ENCODE measurements at regions not wholly inside any gene's neighbourhood (a gene's known extent, or its start where the extent isn't known, plus 50 kb on each side); places are given as distances from the start of the nearest gene placed in this dataset.
"Not testable (repeated sequence)": the region's sequence is repeated elsewhere in the genome, so short reads cannot be mapped to it uniquely, and the experiment has no call there.

DNA sequence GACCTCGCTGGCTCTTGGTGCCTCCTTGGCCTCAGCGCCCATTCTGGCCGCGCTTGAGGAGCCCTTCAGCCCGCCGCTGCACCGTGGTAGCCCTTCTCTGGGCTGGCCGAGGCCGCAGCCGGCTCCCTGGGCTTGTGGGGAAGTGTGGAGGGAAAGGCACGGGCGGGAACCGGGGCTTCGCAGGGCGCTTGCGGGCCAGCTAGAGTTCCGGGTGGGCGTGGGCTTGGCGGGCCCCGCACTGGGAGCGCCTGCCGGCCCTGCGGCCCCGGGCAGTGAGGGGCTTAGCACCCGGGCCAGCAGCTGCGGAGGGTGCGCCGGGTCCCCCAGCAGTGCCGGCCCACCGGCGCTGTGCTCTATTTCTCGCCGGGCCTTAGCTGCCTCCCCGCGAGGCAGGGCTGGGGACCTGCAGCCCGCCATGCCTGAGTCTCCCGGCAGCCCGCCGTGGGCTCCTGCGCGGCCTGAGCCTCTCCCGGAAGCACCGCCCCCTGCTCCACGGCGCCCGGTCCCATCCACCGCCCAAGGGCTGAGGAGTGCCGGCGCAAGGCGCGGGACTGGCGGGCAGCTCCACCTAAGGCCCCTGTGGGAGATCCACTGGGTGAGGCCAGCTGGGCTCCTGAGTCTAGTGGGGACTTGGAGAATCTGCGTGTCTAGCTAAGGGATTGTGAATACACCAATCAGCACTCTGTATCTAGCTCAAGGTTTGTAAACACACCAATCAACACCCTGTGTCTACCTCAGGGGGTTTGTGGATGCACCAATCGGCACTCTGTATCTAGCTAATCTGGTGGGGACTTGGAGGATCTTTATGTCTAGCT is 141.1 kb downstream of the SLCO4C1 start:
- not testable (repeated sequence) for H4K8ac ChIP-seq (ENCODE audit: low read depth, low read length); H3K27me3 ChIP-seq (ENCODE audit: control insufficient read depth in 3 of 3, insufficient read depth in 3 of 3, low read depth in 1 of 3, low read length in 3 of 3); H3K18ac ChIP-seq (ENCODE audit: low read length); H4K91ac ChIP-seq (ENCODE audit: low read depth, low read length, poor library complexity); H3K4ac ChIP-seq (ENCODE audit: low read length); H2AK5ac ChIP-seq (ENCODE audit: low read depth, low read length); H3K4me1 ChIP-seq (ENCODE audit: control insufficient read depth in 2 of 2, insufficient read depth in 1 of 2, low read depth in 1 of 2, low read length in 2 of 2); H2BK5ac ChIP-seq (ENCODE audit: low read length); H3K9ac ChIP-seq (ENCODE audit: low read depth, low read length, poor library complexity); H3K4me2 ChIP-seq (ENCODE audit: insufficient read depth, low read length, poor library complexity, severe bottlenecking); H2BK15ac ChIP-seq (ENCODE audit: low read length); H3K4me3 ChIP-seq (ENCODE audit: low read length in 2 of 2); H3K36me3 ChIP-seq (replicated peaks in 1 of 2; ENCODE audit: control insufficient read depth in 2 of 2, insufficient read depth in 2 of 2, low read length in 2 of 2); DNase-seq (ENCODE audit: low spot score); H2BK12ac ChIP-seq (ENCODE audit: low read length); H3K79me1 ChIP-seq (ENCODE audit: low read depth, low read length); H3K27ac ChIP-seq (replicated peaks; ENCODE audit: low read length); H3K9me3 ChIP-seq (replicated peaks in 1 of 2; ENCODE audit: control insufficient read depth in 2 of 2, insufficient read depth in 1 of 2, low read depth in 1 of 2, low read length in 2 of 2); H2BK120ac ChIP-seq (ENCODE audit: low read depth, low read length); H2AFZ ChIP-seq (ENCODE audit: low read length); H3K23ac ChIP-seq (ENCODE audit: low read depth, low read length, poor library complexity)
- no CpG with 5 or more reads among the region's 54 CpGs for WGBS, 2 donors (ENCODE audit: extremely low coverage in 2 of 2, insufficient read length in 2 of 2, insufficient replicate concordance in 1 of 2)
- H3K14ac ChIP-seq (ENCODE audit: low read length) = peak overlapping the region; percentile 56

- Histone ChIP-seq H3K36me3 (replicated peaks in 1 of 2; ENCODE audit: control insufficient read depth in 2 of 2, insufficient read depth in 2 of 2, low read length in 2 of 2) (no peaks in the 10 kb centered on the region), H3K14ac (ENCODE audit: low read length) (no peak overlapping the region), H4K91ac (ENCODE audit: low read depth, low read length, poor library complexity) (no peak overlapping the region), H3K23ac (ENCODE audit: low read depth, low read length, poor library complexity) (no peak overlapping the region), H3K9ac (ENCODE audit: low read depth, low read length, poor library complexity) (no peak overlapping the region), H2BK5ac (ENCODE audit: low read length) (no peak overlapping the region), H3K27me3 (ENCODE audit: control insufficient read depth in 3 of 3, insufficient read depth in 3 of 3, low read depth in 1 of 3, low read length in 3 of 3) (no peaks in the 10 kb centered on the region), H3K4me1 (ENCODE audit: control insufficient read depth in 2 of 2, insufficient read depth in 1 of 2, low read depth in 1 of 2, low read length in 2 of 2) (no peaks in the 10 kb centered on the region), H2BK120ac (ENCODE audit: low read depth, low read length) (no peak overlapping the region), H2AFZ (ENCODE audit: low read length) (no peak overlapping the region), H2BK12ac (ENCODE audit: low read length) (no peak overlapping the region), H2BK15ac (ENCODE audit: low read length) (no peak overlapping the region), H3K4me2 (ENCODE audit: insufficient read depth, low read length, poor library complexity, severe bottlenecking) (no peak overlapping the region), H3K27ac (replicated peaks; ENCODE audit: low read length) (no peak overlapping the region), H2AK5ac (ENCODE audit: low read depth, low read length) (no peak overlapping the region), H3K4me3 (ENCODE audit: low read length in 2 of 2) (no peak overlapping the region), H3K18ac (ENCODE audit: low read length) (no peak overlapping the region), H3K9me3 (replicated peaks in 1 of 2; ENCODE audit: control insufficient read depth in 2 of 2, insufficient read depth in 1 of 2, low read depth in 1 of 2, low read length in 2 of 2) (no peaks in the 10 kb centered on the region), H4K8ac (ENCODE audit: low read depth, low read length) (no peak overlapping the region), H3K4ac (ENCODE audit: low read length) (no peak overlapping the region), H3K79me1 (ENCODE audit: low read depth, low read length) (no peaks in the 10 kb centered on the region)
- DNase-seq (ENCODE audit: low spot score) = no peak
- no CpG with 5 or more reads among the region's 2 CpGs for WGBS, 2 donors (ENCODE audit: extremely low coverage in 2 of 2, insufficient read length in 2 of 2, insufficient replicate concordance in 1 of 2)
Observed at GRCh38 chr5:102154291-102154690, 141.8 kb downstream of the SLCO4C1 start.

- no peak overlapping the region for H3K9ac ChIP-seq (ENCODE audit: low read depth, low read length, poor library complexity)
- H2BK5ac ChIP-seq (ENCODE audit: low read length) = no peak overlapping the region
- no CpG with 5 or more reads among the region's 5 CpGs for WGBS, 2 donors (ENCODE audit: extremely low coverage in 2 of 2, insufficient read length in 2 of 2, insufficient replicate concordance in 1 of 2)
- H3K27me3 ChIP-seq (ENCODE audit: control insufficient read depth in 3 of 3, insufficient read depth in 3 of 3, low read depth in 1 of 3, low read length in 3 of 3) = no peaks in the 10 kb centered on the region
- no peak overlapping the region for H2BK15ac ChIP-seq (ENCODE audit: low read length)
- no peak overlapping the region for H3K23ac ChIP-seq (ENCODE audit: low read depth, low read length, poor library complexity)
- H3K14ac ChIP-seq (ENCODE audit: low read length) = no peak overlapping the region
- H3K36me3 ChIP-seq (replicated peaks in 1 of 2; ENCODE audit: control insufficient read depth in 2 of 2, insufficient read depth in 2 of 2, low read length in 2 of 2) = no peaks in the 10 kb centered on the region
- H3K4ac ChIP-seq (ENCODE audit: low read length) = no peak overlapping the region
- no peak overlapping the region for H3K18ac ChIP-seq (ENCODE audit: low read length)
- H3K9me3 ChIP-seq (replicated peaks in 1 of 2; ENCODE audit: control insufficient read depth in 2 of 2, insufficient read depth in 1 of 2, low read depth in 1 of 2, low read length in 2 of 2) = no peaks in the 10 kb centered on the region
- H2AFZ ChIP-seq (ENCODE audit: low read length) = peak overlapping the region; percentile 70
- H4K91ac ChIP-seq (ENCODE audit: low read depth, low read length, poor library complexity) = no peak overlapping the region
- DNase-seq (ENCODE audit: low spot score) = peak; percentile 24
- no peaks in the 10 kb centered on the region for H3K4me1 ChIP-seq (ENCODE audit: control insufficient read depth in 2 of 2, insufficient read depth in 1 of 2, low read depth in 1 of 2, low read length in 2 of 2)
- H3K4me3 ChIP-seq (ENCODE audit: low read length in 2 of 2) = no peak overlapping the region
- H2AK5ac ChIP-seq (ENCODE audit: low read depth, low read length) = no peak overlapping the region
- no peak overlapping the region for H3K4me2 ChIP-seq (ENCODE audit: insufficient read depth, low read length, poor library complexity, severe bottlenecking)
- no peak overlapping the region for H4K8ac ChIP-seq (ENCODE audit: low read depth, low read length)
- H2BK120ac ChIP-seq (ENCODE audit: low read depth, low read length) = no peak overlapping the region
- no peaks in the 10 kb centered on the region for H3K79me1 ChIP-seq (ENCODE audit: low read depth, low read length)
- no peak overlapping the region for H3K27ac ChIP-seq (replicated peaks; ENCODE audit: low read length)
- H2BK12ac ChIP-seq (ENCODE audit: low read length) = no peak overlapping the region
Observed at GRCh38 chr5:102153003-102153759, 142.9 kb downstream of the SLCO4C1 start.

DNA sequence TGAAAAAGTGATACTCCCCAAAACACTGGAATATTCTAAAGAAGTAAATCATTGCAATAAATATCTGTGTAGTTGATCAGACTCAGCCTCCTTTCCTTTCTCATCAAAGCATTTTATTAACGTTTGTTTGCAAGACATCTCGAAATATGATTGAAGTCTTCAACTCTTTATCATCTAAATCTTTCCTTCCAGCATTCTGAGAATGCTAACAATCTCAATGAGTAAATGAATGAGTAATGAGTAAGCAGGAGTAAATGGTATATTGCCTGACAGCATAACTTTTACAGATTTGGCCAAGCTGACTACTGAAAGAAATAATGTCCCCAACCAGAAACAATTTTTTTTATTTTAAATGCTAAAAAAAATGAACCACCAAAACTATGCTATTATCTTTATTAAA is 157.1 kb downstream of the SLCO4C1 start:
- H2BK15ac ChIP-seq (ENCODE audit: low read length) = no peak overlapping the region
- no peak overlapping the region for H2AFZ ChIP-seq (ENCODE audit: low read length)
- H3K4me2 ChIP-seq (ENCODE audit: insufficient read depth, low read length, poor library complexity, severe bottlenecking) = no peak overlapping the region
- DNase-seq (ENCODE audit: low spot score) = no peak
- H3K4me1 ChIP-seq (ENCODE audit: control insufficient read depth in 2 of 2, insufficient read depth in 1 of 2, low read depth in 1 of 2, low read length in 2 of 2) = no peaks in the 10 kb centered on the region
- no peak overlapping the region for H4K91ac ChIP-seq (ENCODE audit: low read depth, low read length, poor library complexity)
- no peaks in the 10 kb centered on the region for H3K27me3 ChIP-seq (ENCODE audit: control insufficient read depth in 3 of 3, insufficient read depth in 3 of 3, low read depth in 1 of 3, low read length in 3 of 3)
- no peak overlapping the region for H3K27ac ChIP-seq (replicated peaks; ENCODE audit: low read length)
- no peaks in the 10 kb centered on the region for H3K79me1 ChIP-seq (ENCODE audit: low read depth, low read length)
- no peak overlapping the region for H2BK12ac ChIP-seq (ENCODE audit: low read length)
- H2BK120ac ChIP-seq (ENCODE audit: low read depth, low read length) = no peak overlapping the region
- H3K4ac ChIP-seq (ENCODE audit: low read length) = no peak overlapping the region
- WGBS, 2 donors (ENCODE audit: extremely low coverage in 2 of 2, insufficient read length in 2 of 2, insufficient replicate concordance in 1 of 2) = no CpG with 5 or more reads among the region's 2 CpGs
- no peak overlapping the region for H4K8ac ChIP-seq (ENCODE audit: low read depth, low read length)
- H3K23ac ChIP-seq (ENCODE audit: low read depth, low read length, poor library complexity) = no peak overlapping the region
- H3K9me3 ChIP-seq (replicated peaks in 1 of 2; ENCODE audit: control insufficient read depth in 2 of 2, insufficient read depth in 1 of 2, low read depth in 1 of 2, low read length in 2 of 2) = no peaks in the 10 kb centered on the region
- no peak overlapping the region for H3K18ac ChIP-seq (ENCODE audit: low read length)
- no peak overlapping the region for H3K14ac ChIP-seq (ENCODE audit: low read length)
- H3K36me3 ChIP-seq (replicated peaks in 1 of 2; ENCODE audit: control insufficient read depth in 2 of 2, insufficient read depth in 2 of 2, low read length in 2 of 2) = no peaks in the 10 kb centered on the region
- H2AK5ac ChIP-seq (ENCODE audit: low read depth, low read length) = no peak overlapping the region
- no peak overlapping the region for H3K9ac ChIP-seq (ENCODE audit: low read depth, low read length, poor library complexity)
- no peak overlapping the region for H2BK5ac ChIP-seq (ENCODE audit: low read length)
- no peak overlapping the region for H3K4me3 ChIP-seq (ENCODE audit: low read length in 2 of 2)
